ENCODE measurements at regions not wholly inside any gene's neighbourhood (a gene's known extent, or its start where the extent isn't known, plus 50 kb on each side); places are given as distances from the start of the nearest gene placed in this dataset.

DNA sequence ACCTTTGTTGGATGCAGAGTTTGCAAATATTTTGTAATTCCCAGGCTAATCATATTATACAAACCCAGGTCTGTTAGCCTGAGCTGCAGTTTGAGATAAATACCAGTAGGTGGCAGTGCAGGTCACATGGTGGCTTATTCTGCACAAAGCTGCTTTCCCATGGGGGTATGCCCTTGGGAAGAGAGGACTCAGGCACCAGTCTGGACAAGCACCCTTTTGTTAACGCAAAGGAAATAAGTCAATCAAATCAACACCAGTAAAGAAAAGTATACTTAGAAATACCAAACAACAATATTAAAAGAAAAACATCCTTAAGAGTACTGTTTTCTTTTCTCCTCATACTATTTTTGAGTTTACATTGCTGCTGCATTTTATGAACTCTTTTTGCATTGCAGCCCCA is 389.0 kb upstream of the ZFP42 start:
- H3K27me3 Mint-ChIP-seq, result no peaks in the 10 kb centered on the region
- H3K4me3 Mint-ChIP-seq, result no peak overlapping the region
- H3K9me3 Mint-ChIP-seq, result no peaks in the 10 kb centered on the region
- H3K27ac Mint-ChIP-seq, result no peak overlapping the region
- no peaks in the 10 kb centered on the region for H3K36me3 Mint-ChIP-seq
- no peaks in the 10 kb centered on the region for H3K4me1 Mint-ChIP-seq
- DNase-seq, result no peak

DNA sequence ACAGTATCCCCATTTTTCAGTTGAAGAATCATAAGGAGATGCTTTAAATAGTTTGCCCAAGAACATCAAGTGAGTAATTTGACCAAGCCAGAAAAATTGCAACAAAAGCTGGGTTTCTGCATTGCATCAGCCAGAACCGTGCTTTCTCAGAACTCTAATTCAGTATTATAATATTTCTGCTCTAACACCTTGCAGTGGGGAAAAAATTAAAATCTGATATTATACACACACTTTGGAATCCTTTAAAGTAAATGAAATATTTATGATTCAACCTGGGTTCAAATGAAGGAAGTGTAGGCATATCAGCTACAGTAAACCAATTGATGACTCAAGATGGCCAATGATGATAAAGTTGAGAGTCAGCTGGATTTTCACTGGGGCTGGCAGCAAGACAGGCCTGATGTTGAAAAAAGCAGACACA is 387.6 kb upstream of the ZFP42 start:
- H3K4me1 Mint-ChIP-seq, result no peaks in the 10 kb centered on the region
- H3K36me3 Mint-ChIP-seq, result no peaks in the 10 kb centered on the region
- DNase-seq, result no peak
- no peak overlapping the region for H3K27ac Mint-ChIP-seq
- no peaks in the 10 kb centered on the region for H3K27me3 Mint-ChIP-seq
- H3K4me3 Mint-ChIP-seq, result no peak overlapping the region
- H3K9me3 Mint-ChIP-seq, result no peaks in the 10 kb centered on the region

- H3K27ac Mint-ChIP-seq, result no peak overlapping the region
- no peaks in the 10 kb centered on the region for H3K27me3 Mint-ChIP-seq
- DNase-seq, result no peak
- no peaks in the 10 kb centered on the region for H3K9me3 Mint-ChIP-seq
- no peak overlapping the region for H3K4me3 Mint-ChIP-seq
- H3K4me1 Mint-ChIP-seq, result no peaks in the 10 kb centered on the region
- H3K36me3 Mint-ChIP-seq, result no peaks in the 10 kb centered on the region
Observed at GRCh38 chr4:187612301-187612700, 383.3 kb upstream of the ZFP42 start.

GRCh38 chr4:187613089-187613839 is 382.3 kb upstream of the ZFP42 start:
- no peak for DNase-seq
- H3K4me1 Mint-ChIP-seq, result no peaks in the 10 kb centered on the region
- H3K27me3 Mint-ChIP-seq, result no peaks in the 10 kb centered on the region
- H3K36me3 Mint-ChIP-seq, result no peaks in the 10 kb centered on the region
- no peak overlapping the region for H3K4me3 Mint-ChIP-seq
- no peak overlapping the region for H3K27ac Mint-ChIP-seq
- H3K9me3 Mint-ChIP-seq, result no peaks in the 10 kb centered on the region

- Mint-ChIP-seq H3K27ac (no peak overlapping the region), H3K4me3 (no peak overlapping the region), H3K4me1 (no peaks in the 10 kb centered on the region), H3K9me3 (no peaks in the 10 kb centered on the region), H3K36me3 (no peaks in the 10 kb centered on the region), H3K27me3 (no peaks in the 10 kb centered on the region)
- no peak for DNase-seq
Observed at GRCh38 chr4:187615972-187616371, 379.6 kb upstream of the ZFP42 start.

- H3K9me3 Mint-ChIP-seq, result no peaks in the 10 kb centered on the region
- H3K27ac Mint-ChIP-seq, result no peak overlapping the region
- no peaks in the 10 kb centered on the region for H3K27me3 Mint-ChIP-seq
- no peak overlapping the region for H3K4me3 Mint-ChIP-seq
- H3K36me3 Mint-ChIP-seq, result no peaks in the 10 kb centered on the region
- DNase-seq, result no peak
- no peaks in the 10 kb centered on the region for H3K4me1 Mint-ChIP-seq
Observed at GRCh38 chr4:187617113-187617512, 378.5 kb upstream of the ZFP42 start.

GRCh38 chr4:187618701-187619281 is 376.8 kb upstream of the ZFP42 start:
- no peaks in the 10 kb centered on the region for H3K27me3 Mint-ChIP-seq
- no peak overlapping the region for H3K27ac Mint-ChIP-seq
- H3K4me3 Mint-ChIP-seq, result no peak overlapping the region
- no peak for DNase-seq
- H3K4me1 Mint-ChIP-seq, result no peaks in the 10 kb centered on the region
- H3K9me3 Mint-ChIP-seq, result peaks cover 4% of the 10 kb centered on the region
- H3K36me3 Mint-ChIP-seq, result no peaks in the 10 kb centered on the region

DNA sequence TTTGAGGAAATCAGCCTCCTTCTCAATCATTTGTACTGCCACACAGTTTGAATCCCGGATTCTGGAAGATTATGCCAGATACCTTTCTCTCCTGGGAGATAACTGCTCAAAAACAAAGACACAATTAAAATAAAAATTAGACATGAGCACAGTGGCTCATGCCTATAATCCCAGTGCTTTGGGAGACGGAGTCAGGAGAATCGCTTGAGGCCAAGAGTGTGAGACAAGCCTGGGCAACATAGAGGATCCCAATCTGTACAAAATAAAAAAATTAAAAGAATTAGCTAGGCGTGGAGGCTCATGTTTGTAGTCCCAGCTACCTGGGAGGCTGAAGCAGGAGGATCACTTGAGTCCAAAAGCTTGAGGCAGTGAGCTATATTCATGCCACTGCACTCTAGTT is 376.3 kb upstream of the ZFP42 start:
- Mint-ChIP-seq H3K9me3 (peaks cover 7% of the 10 kb centered on the region), H3K36me3 (no peaks in the 10 kb centered on the region), H3K4me3 (no peak overlapping the region), H3K4me1 (no peaks in the 10 kb centered on the region), H3K27me3 (no peaks in the 10 kb centered on the region), H3K27ac (no peak overlapping the region)
- DNase-seq, result no peak

DNA sequence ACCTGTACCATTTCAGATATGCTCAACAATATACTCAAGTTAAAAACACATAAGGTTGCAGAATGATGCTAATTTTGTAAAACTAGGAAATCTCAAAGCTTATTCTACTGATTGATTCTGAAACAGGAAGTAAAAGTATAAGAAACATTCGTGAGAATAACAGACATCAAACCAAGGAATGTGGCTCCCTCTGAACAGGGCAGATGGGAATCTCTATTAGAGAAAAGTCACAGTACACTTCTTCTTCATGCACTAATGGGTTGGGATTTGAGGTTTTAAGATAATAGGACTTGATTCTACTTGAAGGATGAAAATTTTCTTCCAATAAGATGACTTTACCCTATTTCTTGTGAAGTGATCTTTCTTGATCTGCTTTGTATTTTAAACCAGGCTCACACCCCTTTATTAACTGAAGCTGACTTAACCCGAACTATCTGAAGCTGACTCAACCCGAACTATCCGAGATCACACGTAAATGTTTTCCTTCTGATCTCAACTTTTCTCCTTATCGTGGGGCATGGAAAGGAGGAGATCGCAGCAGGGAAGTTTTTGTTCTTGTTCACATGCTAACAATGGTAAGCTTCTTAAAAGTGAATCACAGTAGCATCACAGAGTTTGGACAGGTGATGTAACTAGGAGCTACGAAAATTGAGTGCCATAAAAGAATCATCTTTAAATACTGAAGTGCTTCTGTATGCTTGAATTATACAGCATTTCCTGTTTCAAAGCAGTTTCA is 363.1 kb upstream of the ZFP42 start:
- Mint-ChIP-seq H3K4me3 (no peak overlapping the region), H3K4me1 (no peaks in the 10 kb centered on the region), H3K36me3 (no peaks in the 10 kb centered on the region), H3K27ac (no peak overlapping the region), H3K27me3 (no peaks in the 10 kb centered on the region), H3K9me3 (peaks cover 1% of the 10 kb centered on the region)
- no peak for DNase-seq

DNA sequence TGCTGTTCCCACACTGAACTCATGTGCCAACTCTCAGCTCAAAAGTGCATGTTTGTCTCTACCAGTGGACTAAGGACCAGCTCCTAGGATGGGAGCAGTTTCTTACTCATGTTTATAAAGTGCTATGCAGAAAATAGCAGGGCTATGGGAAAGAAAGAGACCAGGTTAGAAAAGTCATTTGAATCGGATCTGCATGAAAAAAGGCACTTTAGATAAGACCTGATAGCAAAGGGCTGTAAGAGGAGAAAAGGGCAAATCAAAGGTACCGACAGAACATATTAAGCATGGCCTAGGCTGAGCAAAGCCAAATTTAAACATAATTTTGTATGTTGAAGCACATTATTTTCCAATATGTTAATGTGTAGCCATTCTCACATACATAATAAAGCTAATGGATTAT is 362.3 kb upstream of the ZFP42 start:
- Mint-ChIP-seq H3K27me3 (no peaks in the 10 kb centered on the region), H3K4me3 (no peak overlapping the region), H3K27ac (no peak overlapping the region), H3K9me3 (peaks cover 1% of the 10 kb centered on the region), H3K36me3 (no peaks in the 10 kb centered on the region), H3K4me1 (no peaks in the 10 kb centered on the region)
- no peak for DNase-seq

GRCh38 chr4:187656959-187657358 is 338.6 kb upstream of the ZFP42 start:
- no peaks in the 10 kb centered on the region for H3K36me3 Mint-ChIP-seq
- no peak overlapping the region for H3K27ac Mint-ChIP-seq
- H3K4me1 Mint-ChIP-seq, result no peaks in the 10 kb centered on the region
- peaks cover 2% of the 10 kb centered on the region for H3K9me3 Mint-ChIP-seq
- no peaks in the 10 kb centered on the region for H3K27me3 Mint-ChIP-seq
- no peak overlapping the region for H3K4me3 Mint-ChIP-seq
- DNase-seq, result no peak

DNA sequence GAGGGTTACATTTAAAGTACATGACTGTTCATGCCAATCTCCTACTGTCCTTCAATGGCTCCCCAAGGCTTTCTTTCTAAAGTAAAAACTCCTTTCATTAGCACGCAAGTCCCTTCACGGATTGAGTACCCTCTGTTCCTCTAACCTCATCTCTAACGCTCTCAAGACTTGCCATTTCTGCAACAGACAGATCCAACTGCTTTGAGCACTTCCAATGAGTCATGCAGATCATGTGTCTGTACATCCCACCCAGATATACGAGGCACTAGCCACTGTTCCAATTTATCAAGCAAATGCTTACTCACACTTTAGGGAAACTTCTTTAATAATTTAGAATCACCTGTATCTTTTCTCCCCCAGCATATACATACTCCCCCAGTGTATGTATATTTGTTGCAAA is 332.5 kb upstream of the ZFP42 start:
- Mint-ChIP-seq H3K4me1 (no peaks in the 10 kb centered on the region), H3K9me3 (peaks cover 2% of the 10 kb centered on the region), H3K36me3 (no peaks in the 10 kb centered on the region), H3K27ac (no peak overlapping the region), H3K4me3 (no peak overlapping the region), H3K27me3 (no peaks in the 10 kb centered on the region)
- no peak for DNase-seq

DNA sequence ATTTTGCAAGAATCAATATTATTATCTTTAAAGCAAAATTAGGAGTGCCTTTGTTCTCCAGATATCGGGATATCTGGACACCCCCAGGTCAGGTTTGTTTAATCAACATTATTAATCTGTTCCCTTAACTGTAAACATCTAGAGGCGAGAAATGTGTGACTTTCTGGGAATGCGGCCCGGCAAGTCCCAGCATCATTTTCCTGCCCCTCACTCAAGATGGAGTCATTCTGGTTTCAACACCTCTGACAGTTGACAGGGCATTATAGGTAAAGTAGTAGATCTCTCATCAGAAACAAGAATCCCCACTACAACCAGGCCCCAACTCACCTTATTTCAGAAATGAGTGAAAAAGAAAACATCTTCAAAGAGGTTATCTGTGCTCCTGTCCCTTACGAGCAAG is 331.6 kb upstream of the ZFP42 start:
- H3K9me3 Mint-ChIP-seq, result peaks cover 4% of the 10 kb centered on the region
- no peak overlapping the region for H3K4me3 Mint-ChIP-seq
- no peak for DNase-seq
- H3K27ac Mint-ChIP-seq, result no peak overlapping the region
- no peaks in the 10 kb centered on the region for H3K27me3 Mint-ChIP-seq
- no peaks in the 10 kb centered on the region for H3K4me1 Mint-ChIP-seq
- no peaks in the 10 kb centered on the region for H3K36me3 Mint-ChIP-seq

GRCh38 chr4:187665086-187665485 is 330.5 kb upstream of the ZFP42 start:
- peaks cover 4% of the 10 kb centered on the region for H3K9me3 Mint-ChIP-seq
- H3K4me1 Mint-ChIP-seq, result no peaks in the 10 kb centered on the region
- no peaks in the 10 kb centered on the region for H3K27me3 Mint-ChIP-seq
- no peak overlapping the region for H3K27ac Mint-ChIP-seq
- H3K4me3 Mint-ChIP-seq, result no peak overlapping the region
- DNase-seq, result no peak
- no peaks in the 10 kb centered on the region for H3K36me3 Mint-ChIP-seq

GRCh38 chr4:187666034-187666433 is 329.5 kb upstream of the ZFP42 start:
- no peak for DNase-seq
- Mint-ChIP-seq H3K4me1 (no peaks in the 10 kb centered on the region), H3K36me3 (no peaks in the 10 kb centered on the region), H3K9me3 (peaks cover 9% of the 10 kb centered on the region), H3K27ac (no peak overlapping the region), H3K4me3 (no peak overlapping the region), H3K27me3 (no peaks in the 10 kb centered on the region)
